Fibroblast of villous mesenchyme (primary cell): ENCODE measurements at regions not wholly inside any gene's neighbourhood (a gene's known extent, or its start where the extent isn't known, plus 50 kb on each side); places are given as distances from the start of the nearest gene placed in this dataset.

Source experiments
- DNase-seq: peaks from one replicate; pipeline ENCODE4 v3.0.0-alpha.2; 2010; ENCODE audit warnings: low read depth
- H3K4me3 ChIP-seq: 2 replicates; pipeline ENCODE4 v1.5.1; 2011; ENCODE audit warnings: low read depth, mild to moderate bottlenecking, low read length
- TF ChIP-seq, protein P1 (sequence below): IDR thresholded peaks from 2 replicates; pipeline ENCODE4 v1.5.1; 2012; ENCODE audit warnings: low read depth, mild to moderate bottlenecking, low read length; ENCODE audit not compliant: insufficient read depth

DNA sequence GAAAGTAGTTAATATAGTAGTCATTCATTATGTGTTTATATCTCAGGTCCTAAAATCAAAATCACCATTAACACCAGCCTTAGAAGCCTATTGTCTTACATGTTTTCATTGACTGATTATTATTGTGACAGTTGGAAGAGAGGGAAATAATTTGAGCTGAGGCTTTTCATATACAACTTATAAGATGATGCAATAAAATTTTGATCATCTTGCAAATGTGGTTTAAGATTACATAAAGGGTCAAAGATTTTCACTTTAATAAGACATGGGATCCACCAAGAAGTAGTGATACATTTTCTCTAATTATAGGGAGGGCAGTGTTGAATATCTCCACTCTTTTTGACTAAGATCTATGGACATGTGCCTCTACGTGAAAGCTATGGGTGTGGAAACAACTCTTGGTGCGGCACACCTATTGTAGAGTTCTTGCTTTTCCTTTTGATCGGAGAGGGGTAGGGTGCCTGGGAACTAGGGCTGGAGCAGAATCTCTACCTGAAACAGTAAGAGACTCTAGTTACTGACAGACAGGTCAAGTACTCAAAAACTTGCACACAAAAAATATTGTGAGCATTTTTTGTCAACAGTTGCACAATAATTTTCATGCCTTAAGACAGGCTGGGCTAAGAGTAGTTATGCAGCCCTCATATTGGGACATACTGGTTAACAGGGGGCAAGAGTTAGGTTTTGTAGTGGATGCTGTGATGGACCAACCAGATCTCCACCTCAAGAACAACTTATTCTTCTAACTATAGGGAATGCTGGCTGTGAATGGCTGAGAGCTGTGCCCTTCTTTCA is 139.3 kb upstream of the FST start:
- TF ChIP-seq, protein P1, sequence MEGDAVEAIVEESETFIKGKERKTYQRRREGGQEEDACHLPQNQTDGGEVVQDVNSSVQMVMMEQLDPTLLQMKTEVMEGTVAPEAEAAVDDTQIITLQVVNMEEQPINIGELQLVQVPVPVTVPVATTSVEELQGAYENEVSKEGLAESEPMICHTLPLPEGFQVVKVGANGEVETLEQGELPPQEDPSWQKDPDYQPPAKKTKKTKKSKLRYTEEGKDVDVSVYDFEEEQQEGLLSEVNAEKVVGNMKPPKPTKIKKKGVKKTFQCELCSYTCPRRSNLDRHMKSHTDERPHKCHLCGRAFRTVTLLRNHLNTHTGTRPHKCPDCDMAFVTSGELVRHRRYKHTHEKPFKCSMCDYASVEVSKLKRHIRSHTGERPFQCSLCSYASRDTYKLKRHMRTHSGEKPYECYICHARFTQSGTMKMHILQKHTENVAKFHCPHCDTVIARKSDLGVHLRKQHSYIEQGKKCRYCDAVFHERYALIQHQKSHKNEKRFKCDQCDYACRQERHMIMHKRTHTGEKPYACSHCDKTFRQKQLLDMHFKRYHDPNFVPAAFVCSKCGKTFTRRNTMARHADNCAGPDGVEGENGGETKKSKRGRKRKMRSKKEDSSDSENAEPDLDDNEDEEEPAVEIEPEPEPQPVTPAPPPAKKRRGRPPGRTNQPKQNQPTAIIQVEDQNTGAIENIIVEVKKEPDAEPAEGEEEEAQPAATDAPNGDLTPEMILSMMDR, result no peak
- DNase-seq, result no peak
- H3K4me3 ChIP-seq, result no peak overlapping the region

DNA sequence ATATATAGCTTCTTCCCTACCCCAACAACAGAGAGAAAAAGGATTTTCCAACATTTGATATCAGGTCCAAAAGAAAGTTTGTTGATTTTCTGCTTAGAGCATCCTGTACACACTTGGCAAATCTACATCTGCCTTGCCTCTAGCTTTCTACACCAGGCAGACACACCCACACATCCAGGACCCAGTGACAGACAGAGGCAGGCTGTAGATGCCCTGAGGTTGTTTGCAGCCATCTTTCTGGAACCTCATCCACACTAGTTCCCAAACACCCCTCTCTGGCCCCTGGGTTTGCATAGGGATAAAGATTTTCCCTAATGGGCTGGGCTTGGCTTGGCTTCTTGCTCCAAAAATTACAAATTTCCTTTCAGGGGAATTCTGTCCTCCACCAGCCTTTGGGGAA is 138.2 kb upstream of the FST start:
- no peak overlapping the region for H3K4me3 ChIP-seq
- TF ChIP-seq, protein P1, result no peak
- no peak for DNase-seq

DNA sequence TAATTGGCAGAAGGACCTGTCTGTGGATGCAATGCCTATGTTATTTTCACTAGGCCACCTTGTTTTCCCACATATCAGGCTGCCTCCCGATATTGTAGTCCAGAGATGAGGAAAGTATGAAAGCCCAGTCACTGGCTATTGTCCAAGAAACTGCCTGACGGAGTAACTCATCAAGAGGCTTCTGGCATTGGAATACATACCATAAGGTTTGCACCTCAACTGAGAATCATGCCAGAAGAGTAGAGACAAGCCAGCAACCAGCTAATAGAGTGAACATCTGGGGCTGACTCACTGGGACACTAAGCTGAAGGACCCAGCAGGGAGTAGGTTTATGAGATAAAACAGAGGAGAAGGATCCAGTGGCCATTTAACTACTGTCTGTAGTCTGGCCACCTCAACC is 137.2 kb upstream of the FST start:
- TF ChIP-seq, protein P1, result no peak
- DNase-seq, result peak; percentile 90
- no peak overlapping the region for H3K4me3 ChIP-seq

DNA sequence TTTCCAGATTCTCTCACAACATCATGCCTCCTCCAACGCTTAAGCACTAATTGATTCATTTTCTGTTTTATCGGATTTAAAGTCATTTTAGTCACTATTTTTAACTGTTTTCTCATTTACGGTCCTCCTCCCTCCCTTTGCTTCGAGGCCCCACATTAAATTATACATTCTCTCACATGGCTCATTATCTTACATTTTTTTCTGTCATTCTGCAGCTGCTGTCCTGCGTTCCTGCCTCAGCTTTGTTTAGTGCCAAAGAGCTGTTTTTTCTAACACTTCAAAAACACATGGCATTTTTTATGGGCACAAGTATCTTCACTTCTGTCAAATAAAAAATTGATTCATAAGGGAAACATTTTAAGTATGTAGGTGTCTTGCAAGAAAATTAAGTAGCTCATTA is 130.1 kb upstream of the FST start:
- no peak overlapping the region for H3K4me3 ChIP-seq
- TF ChIP-seq, protein P1, result no peak
- DNase-seq, result peak; percentile 51

DNA sequence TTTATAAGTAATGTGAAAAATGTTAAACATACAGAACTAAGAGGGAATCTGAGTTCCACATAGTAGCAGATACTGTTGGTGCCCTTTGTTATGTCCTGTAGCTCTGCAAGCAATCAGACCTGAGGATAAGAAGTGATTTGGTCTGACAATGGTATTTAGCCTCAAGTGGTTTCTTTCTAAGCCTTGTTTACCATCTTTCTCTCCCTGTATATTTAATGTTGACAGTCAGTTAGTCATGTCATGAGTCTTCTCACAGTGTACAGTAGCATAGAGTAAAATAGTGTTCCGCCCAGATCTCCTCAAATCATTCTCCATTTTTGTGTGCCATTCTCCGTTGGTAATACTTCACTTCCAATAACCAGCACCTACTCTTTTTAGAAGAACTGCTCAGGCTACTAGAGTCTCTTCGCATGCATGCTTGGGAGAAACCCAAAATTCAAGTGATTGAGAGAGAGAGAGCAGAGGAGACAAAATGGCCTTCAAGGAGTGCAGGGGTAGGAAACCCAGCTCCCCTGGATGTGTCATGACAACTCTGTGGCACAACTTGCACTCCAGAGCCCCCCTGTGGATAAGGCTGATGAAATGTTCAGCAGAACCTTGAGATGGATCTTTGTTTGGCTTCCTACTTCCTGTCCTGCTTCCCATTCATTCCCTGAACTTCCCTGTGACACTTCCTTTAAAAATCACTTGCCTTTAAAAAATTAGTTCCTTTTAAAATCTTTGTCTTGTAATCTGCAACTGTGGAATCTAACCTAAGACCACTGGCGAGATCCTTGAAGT is 129.2 kb upstream of the FST start:
- DNase-seq, result no peak
- TF ChIP-seq, protein P1, result no peak
- no peak overlapping the region for H3K4me3 ChIP-seq

DNA sequence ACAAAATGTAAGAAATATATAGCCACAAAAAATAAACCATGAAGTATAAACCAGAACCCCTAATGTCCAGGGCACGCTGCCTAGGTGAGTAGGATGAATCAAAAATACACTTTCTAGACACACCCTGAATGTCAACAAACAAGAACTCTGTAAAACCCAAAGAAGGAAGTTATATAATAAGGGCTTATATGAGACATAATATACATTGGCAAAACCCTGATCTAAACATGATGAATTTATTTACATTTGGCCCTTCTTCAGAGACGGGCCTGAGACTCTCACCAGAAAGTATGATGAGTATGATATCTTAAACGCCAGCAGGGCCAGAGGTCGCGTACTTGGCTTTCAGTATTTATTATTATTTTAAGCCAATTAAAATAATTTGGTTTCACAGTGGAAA is 125.1 kb upstream of the FST start:
- TF ChIP-seq, protein P1, result no peak
- DNase-seq, result no peak
- H3K4me3 ChIP-seq, result no peak overlapping the region

DNA sequence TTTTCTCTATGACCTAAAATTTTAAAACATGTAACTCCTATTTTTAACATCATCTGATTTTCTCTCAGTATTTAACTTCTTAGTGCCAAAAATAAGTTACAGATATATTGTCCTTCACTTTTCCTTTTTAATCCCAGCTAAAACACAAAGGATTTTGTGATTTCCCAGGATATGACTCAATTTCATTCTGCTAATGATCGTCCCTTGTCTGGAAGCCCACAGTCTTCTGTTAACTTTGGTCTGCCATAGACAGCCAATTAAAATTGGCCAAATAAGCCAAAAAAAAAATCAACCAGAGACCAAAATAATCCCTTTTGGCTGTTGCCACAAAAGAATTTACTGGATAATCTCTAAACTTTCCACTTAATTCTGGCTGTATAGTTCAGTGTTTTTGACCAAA is 124.5 kb upstream of the FST start:
- TF ChIP-seq, protein P1, result no peak
- DNase-seq, result no peak
- no peak overlapping the region for H3K4me3 ChIP-seq
